GM12891 (cell line): ENCODE measurements at regions not wholly inside any gene's neighbourhood (a gene's known extent, or its start where the extent isn't known, plus 50 kb on each side); places are given as distances from the start of the nearest gene placed in this dataset.

Experiments
- PAX5 ChIP-seq: IDR thresholded peaks from 2 replicates; pipeline ENCODE4 v1.6.1; 2011; ENCODE audit warnings: low read length, moderate library complexity, mild to moderate bottlenecking; ENCODE audit not compliant: insufficient read depth, severe bottlenecking
- POLR2A ChIP-seq: IDR thresholded peaks from 2 replicates; pipeline ENCODE4 v1.6.1; 2011; ENCODE audit warnings: low read depth, low read length, control low read depth
- POLR2AphosphoS5 ChIP-seq: IDR thresholded peaks from 2 replicates; pipeline ENCODE4 v1.6.1; 2011; ENCODE audit warnings: low read depth, low read length, control low read depth

GRCh38 chr13:106846571-106847448 lies 278.9 kb upstream of the ARGLU1 start:
- TF ChIP-seq POLR2A (no peak), POLR2AphosphoS5 (no peak), PAX5 (no peak)
